GM23338 (cell line): ENCODE measurements at regions not wholly inside any gene's neighbourhood (a gene's known extent, or its start where the extent isn't known, plus 50 kb on each side); places are given as distances from the start of the nearest gene placed in this dataset.

Experiments used
- ATAC-seq: fragments of 200-7000 bp; cut with Tn5 transposase; 3 replicates; pipeline ENCODE4 v1.9.1; 2020
- DNase-seq: peaks from one replicate; pipeline ENCODE4 v3.0.0-alpha.2; 2015; ENCODE audit warnings: low spot score
- H2AFZ ChIP-seq: fragments of 200-600 bp; sonication (generic); 2 replicates; pipeline ENCODE4 v1.8.0; 2016; ENCODE audit warnings: antibody characterized with exemption, mild to moderate bottlenecking, moderate library complexity
- H3F3A ChIP-seq: fragments of 200-600 bp; sonication (generic); replicated peaks from 2 replicates; pipeline ENCODE4 v1.8.0; 2017; ENCODE audit warnings: antibody characterized with exemption, mixed run types, low read depth
- H3K27ac ChIP-seq: fragments of 200-600 bp; sonication (generic); 2 replicates; pipeline ENCODE4 v1.6.1; 2016; ENCODE audit warnings: low read depth
- H3K27me3 ChIP-seq: fragments of 200-600 bp; sonication (generic); 2 replicates; pipeline ENCODE4 v1.8.0; 2016; ENCODE audit warnings: mild to moderate bottlenecking, mixed run types, moderate library complexity; ENCODE audit not compliant: insufficient read depth
- H3K36me3 ChIP-seq: fragments of 200-600 bp; sonication (generic); 2 replicates; pipeline ENCODE4 v1.8.0; 2016; ENCODE audit warnings: mild to moderate bottlenecking; ENCODE audit not compliant: insufficient read depth
- H3K4me1 ChIP-seq: fragments of 200-600 bp; sonication (generic); 2 replicates; pipeline ENCODE4 v1.8.0; 2016; ENCODE audit warnings: mild to moderate bottlenecking, moderate library complexity; ENCODE audit not compliant: insufficient read depth
- H3K4me2 ChIP-seq: fragments of 200-600 bp; sonication (generic); 2 replicates; pipeline ENCODE4 v1.7.1; 2017; ENCODE audit warnings: mixed run types
- H3K4me3 ChIP-seq: fragments of 200-600 bp; sonication (generic); 2 replicates; pipeline ENCODE4 v1.6.1; 2016; ENCODE audit warnings: mixed run types
- H3K79me2 ChIP-seq: fragments of 200-600 bp; sonication (generic); replicated peaks from 2 replicates; pipeline ENCODE4 v1.8.0; 2017; ENCODE audit warnings: mild to moderate bottlenecking; ENCODE audit not compliant: insufficient read depth
- H3K9me2 ChIP-seq: fragments of 200-600 bp; sonication (generic); 2 replicates; pipeline ENCODE4 v1.8.0; 2017; ENCODE audit not compliant: insufficient read depth
- H4K20me1 ChIP-seq: fragments of 200-600 bp; sonication (generic); replicated peaks from 2 replicates; pipeline ENCODE4 v1.8.0; 2017; ENCODE audit warnings: mild to moderate bottlenecking; ENCODE audit not compliant: insufficient read depth
- H3K27ac Mint-ChIP-seq: 2 replicates; pipeline ENCODE4 v1.8.0; 2020; ENCODE audit warnings: inconsistent platforms, mild to moderate bottlenecking, moderate library complexity, mixed read lengths
- H3K27me3 Mint-ChIP-seq: 3 replicates; pipeline ENCODE4 v1.8.0; 2022; ENCODE audit warnings: low read depth, mild to moderate bottlenecking, moderate library complexity, mixed read lengths, inconsistent platforms; ENCODE audit not compliant: insufficient read depth, poor library complexity
- H3K36me3 Mint-ChIP-seq: 3 replicates; pipeline ENCODE4 v1.8.0; 2021; ENCODE audit warnings: low read depth, mild to moderate bottlenecking, inconsistent platforms, moderate library complexity, mixed read lengths
- H3K4me1 Mint-ChIP-seq: 3 replicates; pipeline ENCODE4 v1.8.0; 2020; ENCODE audit warnings: mild to moderate bottlenecking, inconsistent platforms, mixed read lengths
- H3K4me3 Mint-ChIP-seq: 3 replicates; pipeline ENCODE4 v1.8.0; 2021; ENCODE audit warnings: moderate library complexity, mild to moderate bottlenecking, inconsistent platforms, mixed read lengths
- H3K9me3 Mint-ChIP-seq: 3 replicates; pipeline ENCODE4 v1.8.0; 2020; ENCODE audit warnings: moderate library complexity, mild to moderate bottlenecking, inconsistent platforms, mixed read lengths
- POLR2AphosphoS5 ChIP-seq: IDR thresholded peaks from 2 replicates; pipeline ENCODE4 v1.6.1; 2016; ENCODE audit warnings: antibody characterized with exemption, low read depth
- ZNF331 ChIP-seq: fragments of 250-450 bp; sonication (Bioruptor Pico); IDR thresholded peaks from 2 replicates; pipeline ENCODE4 v1.5.0; 2020; ENCODE audit warnings: low read depth, mild to moderate bottlenecking, moderate library complexity
- TF ChIP-seq, protein P1 (sequence below), 2 experiments: fragments of 200-600 bp in 1 of 2; sonication (generic) in 1 of 2; conservative IDR thresholded peaks; 2 replicates each; pipeline versions ENCODE4 v1.5.1 to v1.6.1; 2016 to 2017; ENCODE audit warnings: antibody characterized with exemption in 2 of 2, low read depth in 2 of 2, mild to moderate bottlenecking in 2 of 2, moderate library complexity in 1 of 2
- TF ChIP-seq, protein P2 (sequence below): IDR thresholded peaks from one replicate; pipeline ENCODE4 v1.6.1; 2018; ENCODE audit warnings: antibody characterized with exemption; ENCODE audit not compliant: unreplicated experiment
- TF ChIP-seq, protein P3 (sequence below): IDR thresholded peaks from 2 replicates; pipeline ENCODE4 v1.6.1; 2016; ENCODE audit warnings: antibody characterized with exemption

DNA sequence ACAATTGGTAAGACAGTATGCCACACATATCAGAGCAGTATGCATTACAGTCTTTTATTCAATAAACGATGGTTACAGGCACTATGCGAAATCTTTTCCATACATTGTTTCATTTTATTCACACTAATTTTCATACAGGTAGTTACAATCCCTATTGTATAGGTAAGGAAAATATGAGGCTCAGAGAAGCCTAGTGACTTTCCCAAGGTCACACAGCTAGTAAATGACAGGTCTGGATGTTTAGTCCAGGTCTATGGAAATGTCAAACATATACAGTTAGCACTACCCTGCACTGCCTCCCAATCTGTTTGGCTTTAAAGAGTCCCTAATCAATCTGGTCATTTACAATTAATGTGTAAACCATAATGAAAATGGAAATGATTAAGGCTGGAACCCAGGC, 372.2 kb downstream of the MTX2 start:
- peaks cover 36% of the 10 kb centered on the region for H3K4me1 ChIP-seq

DNA sequence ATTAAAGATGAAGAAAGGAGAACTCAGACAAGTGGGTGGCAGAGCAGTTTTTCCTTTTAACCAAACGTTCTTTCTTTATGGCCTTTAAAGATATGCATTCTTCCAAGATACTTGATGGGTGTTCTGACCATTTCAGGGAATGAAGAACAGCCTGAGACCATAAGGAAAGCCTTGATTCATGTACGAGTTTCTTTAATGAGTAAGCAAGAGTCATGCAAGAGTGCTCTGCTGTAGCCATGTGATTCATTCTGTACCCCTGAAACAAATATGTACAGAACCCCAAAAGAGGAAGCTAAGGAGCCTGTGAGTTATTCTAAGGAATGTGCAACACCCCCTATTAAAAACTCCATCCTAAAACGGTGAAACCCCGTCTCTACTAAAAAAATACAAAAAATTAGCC, 372.8 kb downstream of the MTX2 start:
- ATAC-seq = no peak
- no peaks in the 10 kb centered on the region for H3K9me3 Mint-ChIP-seq
- H3K27ac Mint-ChIP-seq = no peak overlapping the region
- Histone ChIP-seq H2AFZ (no peak overlapping the region), H3K4me3 (no peak overlapping the region), H3K27ac (no peak overlapping the region), H3K79me2 (no peaks in the 10 kb centered on the region), H4K20me1 (no peaks in the 10 kb centered on the region), H3K4me1 (peaks cover 39% of the 10 kb centered on the region), H3K4me2 (no peak overlapping the region), H3K9me2 (no peaks in the 10 kb centered on the region), H3K27me3 (peaks cover 61% of the 10 kb centered on the region), H3F3A (no peaks in the 10 kb centered on the region), H3K36me3 (no peaks in the 10 kb centered on the region)
- no peak overlapping the region for H3K4me3 Mint-ChIP-seq
- no peak for DNase-seq
- peaks cover 39% of the 10 kb centered on the region for H3K4me1 Mint-ChIP-seq
- no peaks in the 10 kb centered on the region for H3K36me3 Mint-ChIP-seq
- H3K27me3 Mint-ChIP-seq = peaks cover 24% of the 10 kb centered on the region
- TF ChIP-seq, protein P1, sequence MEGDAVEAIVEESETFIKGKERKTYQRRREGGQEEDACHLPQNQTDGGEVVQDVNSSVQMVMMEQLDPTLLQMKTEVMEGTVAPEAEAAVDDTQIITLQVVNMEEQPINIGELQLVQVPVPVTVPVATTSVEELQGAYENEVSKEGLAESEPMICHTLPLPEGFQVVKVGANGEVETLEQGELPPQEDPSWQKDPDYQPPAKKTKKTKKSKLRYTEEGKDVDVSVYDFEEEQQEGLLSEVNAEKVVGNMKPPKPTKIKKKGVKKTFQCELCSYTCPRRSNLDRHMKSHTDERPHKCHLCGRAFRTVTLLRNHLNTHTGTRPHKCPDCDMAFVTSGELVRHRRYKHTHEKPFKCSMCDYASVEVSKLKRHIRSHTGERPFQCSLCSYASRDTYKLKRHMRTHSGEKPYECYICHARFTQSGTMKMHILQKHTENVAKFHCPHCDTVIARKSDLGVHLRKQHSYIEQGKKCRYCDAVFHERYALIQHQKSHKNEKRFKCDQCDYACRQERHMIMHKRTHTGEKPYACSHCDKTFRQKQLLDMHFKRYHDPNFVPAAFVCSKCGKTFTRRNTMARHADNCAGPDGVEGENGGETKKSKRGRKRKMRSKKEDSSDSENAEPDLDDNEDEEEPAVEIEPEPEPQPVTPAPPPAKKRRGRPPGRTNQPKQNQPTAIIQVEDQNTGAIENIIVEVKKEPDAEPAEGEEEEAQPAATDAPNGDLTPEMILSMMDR (conservative IDR thresholded peaks at IDR 0.05; ENCODE audit: low read depth in 2 of 2) = no peak
- TF ChIP-seq, protein P2, sequence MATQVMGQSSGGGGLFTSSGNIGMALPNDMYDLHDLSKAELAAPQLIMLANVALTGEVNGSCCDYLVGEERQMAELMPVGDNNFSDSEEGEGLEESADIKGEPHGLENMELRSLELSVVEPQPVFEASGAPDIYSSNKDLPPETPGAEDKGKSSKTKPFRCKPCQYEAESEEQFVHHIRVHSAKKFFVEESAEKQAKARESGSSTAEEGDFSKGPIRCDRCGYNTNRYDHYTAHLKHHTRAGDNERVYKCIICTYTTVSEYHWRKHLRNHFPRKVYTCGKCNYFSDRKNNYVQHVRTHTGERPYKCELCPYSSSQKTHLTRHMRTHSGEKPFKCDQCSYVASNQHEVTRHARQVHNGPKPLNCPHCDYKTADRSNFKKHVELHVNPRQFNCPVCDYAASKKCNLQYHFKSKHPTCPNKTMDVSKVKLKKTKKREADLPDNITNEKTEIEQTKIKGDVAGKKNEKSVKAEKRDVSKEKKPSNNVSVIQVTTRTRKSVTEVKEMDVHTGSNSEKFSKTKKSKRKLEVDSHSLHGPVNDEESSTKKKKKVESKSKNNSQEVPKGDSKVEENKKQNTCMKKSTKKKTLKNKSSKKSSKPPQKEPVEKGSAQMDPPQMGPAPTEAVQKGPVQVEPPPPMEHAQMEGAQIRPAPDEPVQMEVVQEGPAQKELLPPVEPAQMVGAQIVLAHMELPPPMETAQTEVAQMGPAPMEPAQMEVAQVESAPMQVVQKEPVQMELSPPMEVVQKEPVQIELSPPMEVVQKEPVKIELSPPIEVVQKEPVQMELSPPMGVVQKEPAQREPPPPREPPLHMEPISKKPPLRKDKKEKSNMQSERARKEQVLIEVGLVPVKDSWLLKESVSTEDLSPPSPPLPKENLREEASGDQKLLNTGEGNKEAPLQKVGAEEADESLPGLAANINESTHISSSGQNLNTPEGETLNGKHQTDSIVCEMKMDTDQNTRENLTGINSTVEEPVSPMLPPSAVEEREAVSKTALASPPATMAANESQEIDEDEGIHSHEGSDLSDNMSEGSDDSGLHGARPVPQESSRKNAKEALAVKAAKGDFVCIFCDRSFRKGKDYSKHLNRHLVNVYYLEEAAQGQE = no peak
- TF ChIP-seq ZNF331 (CRISPR knock-in tag) (no peak), POLR2AphosphoS5 (no peak)

More for the DNA sequence above, 372.2 kb downstream of the MTX2 start:
- TF ChIP-seq ZNF331 (CRISPR knock-in tag) (no peak), POLR2AphosphoS5 (no peak)
- TF ChIP-seq, protein P3, sequence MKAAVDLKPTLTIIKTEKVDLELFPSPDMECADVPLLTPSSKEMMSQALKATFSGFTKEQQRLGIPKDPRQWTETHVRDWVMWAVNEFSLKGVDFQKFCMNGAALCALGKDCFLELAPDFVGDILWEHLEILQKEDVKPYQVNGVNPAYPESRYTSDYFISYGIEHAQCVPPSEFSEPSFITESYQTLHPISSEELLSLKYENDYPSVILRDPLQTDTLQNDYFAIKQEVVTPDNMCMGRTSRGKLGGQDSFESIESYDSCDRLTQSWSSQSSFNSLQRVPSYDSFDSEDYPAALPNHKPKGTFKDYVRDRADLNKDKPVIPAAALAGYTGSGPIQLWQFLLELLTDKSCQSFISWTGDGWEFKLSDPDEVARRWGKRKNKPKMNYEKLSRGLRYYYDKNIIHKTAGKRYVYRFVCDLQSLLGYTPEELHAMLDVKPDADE = no peak
- TF ChIP-seq, protein P1 (conservative IDR thresholded peaks at IDR 0.05; ENCODE audit: low read depth in 2 of 2) = no peak
- TF ChIP-seq, protein P2 = no peak
- no peak for ATAC-seq
- Histone ChIP-seq H3K9me2 (no peaks in the 10 kb centered on the region), H4K20me1 (no peaks in the 10 kb centered on the region), H3F3A (no peaks in the 10 kb centered on the region), H3K4me2 (no peak overlapping the region), H3K27ac (no peak overlapping the region), H3K79me2 (no peaks in the 10 kb centered on the region), H3K4me3 (no peak overlapping the region), H3K27me3 (peaks cover 63% of the 10 kb centered on the region), H3K36me3 (no peaks in the 10 kb centered on the region), H2AFZ (no peak overlapping the region)
- Mint-ChIP-seq H3K9me3 (no peaks in the 10 kb centered on the region), H3K4me3 (no peak overlapping the region), H3K27me3 (peaks cover 29% of the 10 kb centered on the region), H3K36me3 (no peaks in the 10 kb centered on the region), H3K27ac (no peak overlapping the region), H3K4me1 (peaks cover 34% of the 10 kb centered on the region)
- no peak for DNase-seq
